HG03175 (cell line): ENCODE measurements at regions not wholly inside any gene's neighbourhood (a gene's known extent, or its start where the extent isn't known, plus 50 kb on each side); places are given as distances from the start of the nearest gene placed in this dataset.
A peak's percentile ranks its signal among the peaks of the same experiment; 100 is the strongest.

ENCODE experiments used
- ATAC-seq: cut with Tn5 transposase; IDR thresholded peaks from one replicate; pipeline ENCODE4 v1.9.1; 2021; ENCODE audit warnings: mild to moderate bottlenecking, moderate library complexity; ENCODE audit not compliant: unreplicated experiment

- no peak for ATAC-seq
Observed at GRCh38 chr13:109604894-109605293, 181.5 kb downstream of the IRS2 start.

DNA sequence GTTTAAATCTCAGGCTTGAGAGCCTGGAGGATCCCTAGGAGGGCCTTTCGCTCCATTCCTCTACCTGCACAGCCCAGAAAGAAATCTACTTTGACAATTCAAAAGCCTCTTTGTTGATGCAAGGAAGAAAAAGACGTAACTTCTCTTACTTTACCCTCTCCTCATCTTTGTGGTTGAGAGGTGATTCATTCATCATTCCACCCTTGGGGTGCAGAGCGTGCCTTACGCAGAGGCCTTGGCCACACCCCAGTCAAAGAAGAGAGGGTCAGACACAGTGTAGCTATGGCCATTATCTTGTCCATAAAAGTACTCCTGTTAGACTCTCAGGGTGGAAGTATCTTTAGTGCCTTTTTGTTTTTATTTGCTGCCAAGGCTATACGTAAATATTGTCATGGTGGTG lies 184.0 kb downstream of the IRS2 start:
- ATAC-seq = no peak

GRCh38 chr13:109599901-109600657 lies 186.3 kb downstream of the IRS2 start:
- ATAC-seq = no peak

DNA sequence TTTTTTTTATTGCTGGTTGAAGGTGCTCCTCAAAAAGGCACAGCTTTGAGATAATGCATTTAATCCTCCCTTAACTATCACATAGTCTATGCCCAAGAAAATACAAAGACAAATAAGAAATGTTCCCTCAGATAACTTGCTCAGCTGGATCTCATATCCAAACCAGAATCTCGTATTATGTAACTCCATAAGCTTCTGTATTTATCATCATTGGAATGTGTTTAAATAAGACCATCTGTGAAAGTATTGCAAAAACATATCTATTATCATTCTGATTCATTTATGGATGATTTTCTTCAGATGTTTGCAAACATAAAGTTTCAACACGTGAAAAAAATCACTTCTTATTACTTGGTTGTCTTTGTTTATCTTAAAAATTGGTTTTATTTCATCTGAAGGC lies 190.9 kb downstream of the IRS2 start:
- no peak for ATAC-seq

DNA sequence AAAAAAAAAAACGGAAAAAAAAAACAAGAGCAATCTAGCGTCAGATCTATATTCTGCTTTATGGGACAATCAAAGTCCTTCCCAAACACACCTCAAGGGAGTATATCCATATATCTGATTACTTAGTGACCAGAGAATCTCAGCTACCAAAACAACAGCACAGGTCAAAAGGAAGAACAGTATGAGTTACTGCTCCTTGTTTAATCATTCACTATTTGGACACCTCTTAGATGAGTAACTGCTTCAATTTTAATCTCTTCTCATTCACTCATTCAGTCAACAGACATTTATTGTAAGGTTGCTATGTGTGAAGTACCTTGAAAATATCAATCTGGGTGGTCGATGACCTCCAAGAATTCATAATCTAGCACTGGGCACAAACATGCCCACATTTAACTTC lies 193.2 kb downstream of the IRS2 start:
- no peak for ATAC-seq

DNA sequence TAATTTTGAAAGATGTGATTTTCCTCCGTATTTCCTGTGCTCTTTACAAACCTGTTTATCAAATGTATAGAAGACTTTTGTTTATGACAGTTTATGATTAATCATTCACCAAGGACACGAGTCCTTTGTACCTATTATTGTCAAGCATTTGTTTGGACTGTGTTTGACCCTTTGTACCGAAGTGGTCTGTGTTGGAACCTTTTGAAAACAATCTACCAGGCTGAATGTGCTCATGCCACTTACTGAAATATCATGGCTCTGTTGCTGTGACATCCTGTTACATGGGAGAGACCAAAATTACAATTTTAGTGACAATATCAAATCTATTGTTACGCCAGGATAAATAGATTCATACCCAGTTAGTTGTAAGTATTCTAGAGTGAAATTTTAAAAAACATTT lies 193.6 kb downstream of the IRS2 start:
- no peak for ATAC-seq

GRCh38 chr13:109587689-109588088 lies 198.7 kb downstream of the IRS2 start:
- ATAC-seq = no peak

GRCh38 chr13:109586509-109587346 lies 199.7 kb downstream of the IRS2 start:
- no peak for ATAC-seq

DNA sequence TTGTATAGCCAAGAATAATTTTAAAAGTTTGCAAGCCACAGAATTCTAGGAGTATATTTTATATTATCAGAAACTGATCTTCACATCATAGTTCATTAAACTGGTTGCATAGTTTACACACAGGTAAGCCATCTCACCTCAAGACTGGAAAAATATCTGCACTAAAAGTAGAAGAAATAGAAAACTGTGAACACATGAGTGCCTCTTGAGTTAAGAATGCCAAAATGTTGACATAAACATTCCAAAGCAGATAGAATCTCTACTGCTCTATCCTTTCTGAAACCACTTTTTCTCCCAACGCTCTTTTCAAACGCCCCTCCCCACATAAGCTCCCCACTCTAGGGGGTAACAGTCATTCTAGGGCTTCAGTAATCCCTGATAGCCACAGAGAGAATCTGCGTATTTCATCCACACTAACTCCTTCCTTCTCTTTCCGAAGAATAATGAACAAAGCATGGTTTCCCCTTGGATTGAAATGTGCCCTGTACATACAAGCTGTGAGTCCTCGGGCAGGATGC lies 201.5 kb downstream of the IRS2 start:
- no peak for ATAC-seq

DNA sequence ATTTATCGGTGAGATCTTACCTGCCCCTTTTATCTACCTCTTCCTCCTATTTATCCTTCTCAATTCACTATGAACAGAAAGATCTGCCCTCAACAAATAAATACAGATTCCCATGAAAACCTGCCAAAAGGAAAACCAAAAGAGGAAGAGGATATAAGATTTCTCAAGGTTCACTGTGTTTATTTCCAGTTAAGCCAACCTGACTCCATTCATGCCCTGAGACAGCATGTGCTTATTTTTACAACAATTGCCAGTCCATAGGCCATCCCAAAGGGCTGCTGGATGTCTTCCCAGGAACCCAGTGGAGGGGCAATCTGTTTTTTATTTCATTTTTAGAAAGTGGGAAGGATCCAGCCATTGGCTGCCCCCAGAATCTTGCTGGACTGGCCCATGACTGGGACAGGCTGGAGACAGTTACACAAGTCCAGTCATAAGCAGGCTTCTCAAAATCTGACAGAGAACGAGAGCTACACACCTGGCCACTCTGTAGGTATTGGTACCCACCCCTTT lies 209.1 kb downstream of the IRS2 start:
- ATAC-seq = no peak

DNA sequence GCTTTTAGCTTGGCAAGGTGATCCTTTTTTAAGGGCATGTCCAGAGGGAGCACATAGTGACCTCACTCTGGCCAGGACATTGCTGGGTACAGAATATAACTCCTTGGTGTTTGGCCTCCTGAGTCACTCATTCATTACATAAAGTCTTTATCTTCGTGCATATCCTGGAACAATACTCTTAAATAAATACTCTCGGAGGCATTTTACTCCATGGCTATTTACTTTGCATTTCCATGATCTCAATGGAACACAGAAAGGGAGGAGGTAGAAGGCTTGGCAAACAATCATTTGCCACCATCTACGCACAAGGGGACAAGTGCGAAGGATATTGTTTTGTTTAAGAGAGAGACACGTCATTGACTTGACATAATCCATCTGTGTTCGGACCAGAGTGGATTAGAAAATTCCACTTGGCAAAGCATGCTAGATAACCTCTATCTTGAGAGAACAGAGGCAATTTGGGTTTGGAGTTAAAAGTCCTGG lies 210.0 kb downstream of the IRS2 start:
- no peak for ATAC-seq

GRCh38 chr13:109575821-109576220 lies 210.6 kb downstream of the IRS2 start:
- ATAC-seq = no peak

GRCh38 chr13:109572389-109572788 lies 214.0 kb downstream of the IRS2 start:
- ATAC-seq = no peak

DNA sequence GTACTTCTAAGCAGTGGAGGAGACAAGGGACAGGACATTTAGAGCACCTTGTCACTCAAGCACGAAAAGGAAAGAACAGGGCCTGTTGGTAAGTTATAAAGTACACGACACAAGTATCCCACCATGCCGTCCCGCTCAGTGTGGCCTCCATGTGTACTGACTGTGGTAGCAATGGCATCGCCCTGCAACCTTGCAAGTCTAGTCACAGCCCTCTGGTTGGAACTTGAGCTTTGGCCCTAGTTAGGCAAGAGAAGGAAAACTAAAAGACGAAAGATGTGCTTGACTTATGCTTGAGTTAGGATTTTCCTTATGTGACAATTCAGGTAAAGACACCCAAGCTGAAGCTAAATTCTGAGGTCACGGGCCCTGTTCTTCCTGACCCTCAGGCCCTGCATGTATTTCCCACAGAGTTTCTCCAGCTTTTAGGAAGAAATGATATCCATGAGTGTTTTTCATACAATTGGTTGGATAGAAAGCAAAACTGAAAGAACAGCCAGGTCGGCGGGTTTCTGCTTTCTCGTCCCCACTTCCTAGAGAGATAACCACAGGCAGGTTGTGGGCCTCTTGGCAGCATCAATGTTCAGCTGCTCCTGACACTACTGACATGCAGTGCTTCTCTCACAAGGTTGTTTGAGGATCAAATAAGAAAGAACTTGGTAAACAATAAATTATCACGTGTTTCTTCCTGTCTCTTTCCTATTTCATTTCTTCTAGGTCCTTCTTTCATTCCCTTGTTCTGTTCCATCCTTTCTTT lies 216.2 kb downstream of the IRS2 start:
- peak; percentile 94 for ATAC-seq

GRCh38 chr13:109568339-109568818 lies 218.0 kb downstream of the IRS2 start:
- no peak for ATAC-seq

GRCh38 chr13:109567315-109567714 lies 219.1 kb downstream of the IRS2 start:
- ATAC-seq = no peak

DNA sequence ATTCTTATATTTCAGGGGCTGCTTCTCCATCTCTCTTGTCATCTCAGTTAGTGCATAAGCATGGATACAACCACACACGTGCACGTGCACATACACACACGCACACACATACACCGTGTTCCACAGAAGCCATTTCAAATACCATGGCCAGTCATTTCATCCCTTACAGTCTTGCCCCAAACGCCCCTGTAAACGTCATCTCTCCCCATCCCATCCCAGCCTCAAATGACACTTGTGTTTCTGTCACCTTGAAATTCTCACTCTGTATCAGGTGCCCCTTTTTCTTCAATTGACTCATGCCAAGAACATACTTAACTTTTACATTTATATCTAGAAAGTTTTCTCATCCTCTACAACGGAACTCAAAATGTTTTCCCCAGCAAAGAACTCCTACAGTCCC lies 220.5 kb downstream of the IRS2 start:
- ATAC-seq = no peak

DNA sequence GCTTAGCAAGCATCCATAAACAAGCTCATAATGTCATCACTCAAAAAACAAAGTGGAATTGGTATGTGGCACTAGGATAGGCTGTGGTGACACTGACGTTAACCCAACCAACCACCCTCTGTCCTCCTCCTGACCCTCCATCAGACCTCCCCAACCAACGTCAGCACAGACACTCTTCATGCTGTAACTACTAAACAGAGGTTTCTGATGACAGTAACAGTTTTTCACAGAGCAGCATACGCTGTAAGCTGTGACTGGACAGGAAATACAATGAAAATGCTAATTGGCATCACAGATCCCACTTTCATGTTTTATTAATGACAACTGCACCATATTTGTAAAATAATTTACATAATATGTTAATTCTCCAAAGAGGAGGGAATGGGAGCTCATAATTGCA lies 238.0 kb downstream of the IRS2 start:
- ATAC-seq = peak; percentile 59

GRCh38 chr13:109547942-109548341 lies 238.4 kb downstream of the IRS2 start:
- ATAC-seq = peak; percentile 68

GRCh38 chr13:109545931-109546330 lies 240.5 kb downstream of the IRS2 start:
- no peak for ATAC-seq

DNA sequence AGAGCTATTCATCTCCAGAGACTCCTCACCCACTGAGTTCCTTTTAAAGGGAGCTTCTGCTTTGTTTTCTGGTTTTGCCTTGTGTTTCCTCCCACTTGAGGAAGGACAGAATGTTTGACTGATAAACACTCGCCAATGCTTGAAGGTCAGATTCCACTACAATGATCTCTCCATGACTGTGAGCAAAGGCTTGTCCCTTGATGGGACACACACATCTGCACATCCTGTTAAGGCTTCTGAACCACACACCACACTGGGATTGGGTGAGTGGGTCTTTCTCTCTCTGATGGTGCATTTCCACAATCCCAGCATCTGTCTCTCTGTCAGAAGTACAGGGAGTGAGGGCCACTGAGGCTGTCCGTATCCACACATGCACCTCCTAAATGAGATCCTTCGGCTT lies 245.3 kb downstream of the IRS2 start:
- no peak for ATAC-seq
